K562 (cell line): ENCODE measurements at regions not wholly inside any gene's neighbourhood (a gene's known extent, or its start where the extent isn't known, plus 50 kb on each side); places are given as distances from the start of the nearest gene placed in this dataset.

Experiments
- ATAC-seq: fragments of 200-7000 bp; cut with Tn5 transposase; 3 replicates; pipeline ENCODE4 v1.9.1; 2020; ENCODE audit warnings: moderate library complexity
- BruUV-seq: library from RNA; stranded (reverse); fragments of 400-500 nt; replicated peaks from 2 replicates; lab custom pipeline; 2021; lab: Mats Ljungman, UMichigan
- CTCF ChIA-PET: fragments of 300-600 bp; formaldehyde crosslinking; extraction: SDS; loops from one replicate; lab custom pipeline; 2021; ENCODE audit warnings: low intra/inter-chr PET ratio; lab: Yijun Ruan, JAX
- POLR2A ChIA-PET: fragments of 300-600, 350-650 bp; sonication (Branson Sonifier 250); formaldehyde crosslinking; extraction: SDS; loops from one replicate; lab custom pipeline; 2021; ENCODE audit warnings: antibody characterized with exemption, inconsistent platforms; lab: Yijun Ruan, JAX
- DNase-seq, 4 experiments: peaks; one replicate each; pipeline versions ENCODE4 v3.0.0 to v3.0.0-alpha.2; 2011 to 2018; ENCODE audit warnings: low spot score in 3 of 4, mixed read lengths in 3 of 4; ENCODE audit errors: extremely low read depth in 1 of 4
- FAIRE-seq: peaks from 2 replicates; lab custom pipeline; 2011; peaks lifted over from hg19 to GRCh38; lab: Jason Lieb, UNC
- H2AFZ ChIP-seq: 2 replicates; pipeline ENCODE4 v1.6.0; 2011; ENCODE audit warnings: low read depth, low read length, control low read depth, inconsistent platforms
- H3K27ac ChIP-seq: fragments of 200-600 bp; 3 replicates; pipeline ENCODE4 v1.8.0; 2011; ENCODE audit warnings: low read depth, mild to moderate bottlenecking, control low read depth, inconsistent platforms, low read length, moderate library complexity, mixed read lengths; ENCODE audit errors: extremely low read depth
- H3K27me3 ChIP-seq, 2 experiments: fragments of 300-600 bp in 1 of 2; 2 replicates in 1 of 2; 3 replicates in 1 of 2; pipeline versions ENCODE4 v1.6.0 to v1.8.0; 2011; ENCODE audit warnings: inconsistent platforms in 2 of 2, low read length in 2 of 2, mild to moderate bottlenecking in 1 of 2, mixed read lengths in 1 of 2, moderate library complexity in 1 of 2; ENCODE audit not compliant: control insufficient read depth in 2 of 2, insufficient read depth in 2 of 2
- H3K36me3 ChIP-seq: fragments of 300-600 bp; 3 replicates; pipeline ENCODE4 v1.8.0; 2011; ENCODE audit warnings: mild to moderate bottlenecking, low read length, inconsistent platforms; ENCODE audit not compliant: control insufficient read depth, insufficient read depth
- H3K4me1 ChIP-seq, 2 experiments: fragments of 200-600 bp in 1 of 2; replicated peaks in 1 of 2; 2 replicates in 1 of 2; 3 replicates in 1 of 2; pipeline versions ENCODE4 v1.5.1 to v1.8.0; 2011; ENCODE audit warnings: inconsistent platforms in 2 of 2, low read length in 2 of 2, mild to moderate bottlenecking in 1 of 2, mixed read lengths in 1 of 2, moderate library complexity in 1 of 2; ENCODE audit not compliant: control insufficient read depth in 2 of 2, insufficient read depth in 2 of 2
- H3K4me2 ChIP-seq: 2 replicates; pipeline ENCODE4 v1.6.1; 2011; ENCODE audit warnings: low read length, control low read depth, inconsistent platforms, mixed read lengths; ENCODE audit not compliant: insufficient read depth
- H3K4me3 ChIP-seq: fragments of 200-600 bp; sonication (generic), shearing (Covaris generic); 2 replicates; pipeline ENCODE4 v1.5.1; 2016; ENCODE audit warnings: control low read depth, inconsistent platforms
- H3K79me2 ChIP-seq: fragments of 200-600 bp; 3 replicates; pipeline ENCODE4 v1.8.0; 2011; ENCODE audit warnings: low read length, inconsistent platforms; ENCODE audit not compliant: control insufficient read depth, insufficient read depth
- H3K9ac ChIP-seq, 2 experiments: 2 replicates each; pipeline versions ENCODE4 v1.6.0 to v1.6.1; 2011; ENCODE audit warnings: low read depth in 2 of 2, low read length in 2 of 2, control low read depth in 1 of 2, inconsistent platforms in 1 of 2, mild to moderate bottlenecking in 1 of 2, mixed read lengths in 1 of 2; ENCODE audit not compliant: insufficient read depth in 1 of 2
- H3K9me1 ChIP-seq: one replicate; pipeline ENCODE4 v1.6.0; 2011; ENCODE audit warnings: inconsistent platforms, mild to moderate bottlenecking, low read length, moderate library complexity; ENCODE audit not compliant: control insufficient read depth, insufficient read depth
- H3K9me3 ChIP-seq: replicated peaks from 2 replicates; pipeline ENCODE4 v1.5.1; 2011; ENCODE audit warnings: low read depth, low read length, inconsistent platforms; ENCODE audit not compliant: control insufficient read depth, insufficient read depth
- H4K20me1 ChIP-seq: replicated peaks from 2 replicates; pipeline ENCODE4 v1.6.1; 2011; ENCODE audit warnings: low read length, inconsistent platforms, mixed read lengths; ENCODE audit not compliant: control insufficient read depth, insufficient read depth
- ARNT ChIP-seq, 2 experiments: fragments of 450-650 bp; IDR thresholded peaks; 2 replicates each; pipeline ENCODE4 v1.6.1; 2016; ENCODE audit warnings: mild to moderate bottlenecking in 1 of 2
- E4F1 ChIP-seq: fragments of 250-450 bp; sonication (Bioruptor Pico); IDR thresholded peaks from 2 replicates; pipeline ENCODE4 v1.5.0; 2021; ENCODE audit warnings: mild to moderate bottlenecking, borderline replicate concordance
- MCM2 ChIP-seq: fragments of 450-650 bp; IDR thresholded peaks from 2 replicates; pipeline ENCODE4 v1.6.1; 2017; ENCODE audit warnings: low read depth, mild to moderate bottlenecking
- MITF ChIP-seq: IDR thresholded peaks from 2 replicates; pipeline ENCODE4 v1.6.1; 2014; ENCODE audit warnings: antibody characterized with exemption
- MTA3 ChIP-seq: fragments of 450-650 bp; formaldehyde crosslinking; IDR thresholded peaks from 2 replicates; pipeline ENCODE4 v1.6.1; 2017; ENCODE audit warnings: mild to moderate bottlenecking, borderline replicate concordance
- SREBF2 ChIP-seq: sonication (generic); formaldehyde crosslinking; IDR thresholded peaks from 2 replicates; pipeline ENCODE4 v1.4.0; 2020; ENCODE audit warnings: mild to moderate bottlenecking, missing genetic modification reagents
- THRAP3 ChIP-seq: fragments of 450-650 bp; IDR thresholded peaks from 2 replicates; pipeline ENCODE4 v1.6.1; 2016; ENCODE audit warnings: mild to moderate bottlenecking, inconsistent platforms, borderline replicate concordance
- XRCC4 ChIP-seq: IDR thresholded peaks from one replicate; pipeline ENCODE4 v1.6.1; 2011; ENCODE audit not compliant: insufficient read depth, insufficient read length; ENCODE audit errors: extremely low read depth
- WGBS: fragments of 100-300 bp; shearing (Covaris generic); methylation state at CpG from one replicate; pipeline ENCODE4 v1.1.6; 2016; ENCODE audit warnings: low coverage, mixed read lengths; ENCODE audit not compliant: insufficient coverage; ENCODE audit errors: missing lambda C conversion rate; 5-methylcytosine and 5-hydroxymethylcytosine counted together
- in situ Hi-C: fragments of 300-500 bp; cut with MboI; formaldehyde crosslinking; loops from 4 replicates; pipeline ENCODE4 v1.15.0; 2018; ENCODE audit warnings: inconsistent platforms, mixed read lengths
- intact Hi-C: fragments of 100-400 bp; cut with micrococcal nuclease; formaldehyde crosslinking; loops from 2 replicates; pipeline ENCODE4 v1.14.2; 2022

- TF ChIP-seq E4F1 (CRISPR knock-in tag) (no peak), MTA3 (no peak), MITF (no peak), SREBF2 (CRISPR knock-in tag) (no peak), ARNT (IDR thresholded peaks at IDR 0.05) (no peak), XRCC4 (no peak), THRAP3 (no peak)
- TF ChIP-seq, all 486 proteins: peak for 0
Measured at GRCh38 chr2:60317034-60317386, 236.4 kb downstream of the BCL11A start (continued).

GRCh38 chr2:60316381-60317033, 236.9 kb downstream of the BCL11A start:
- no peak overlapping the region for H3K27ac ChIP-seq
- H2AFZ ChIP-seq: no peak overlapping the region
- H3K79me2 ChIP-seq: no peaks in the 10 kb centered on the region
- ATAC-seq (no peak), DNase-seq (no peak), FAIRE-seq (no peak)
- H3K27me3 ChIP-seq: 0 out of 5 replicates have a peak, but pooled peaks cover 2 to 4% of the 10 kb centered on the region in 2 experiments
- no peaks in the 10 kb centered on the region for H3K36me3 ChIP-seq
- ChIA-PET CTCF (no interaction called here), POLR2A (no interaction called here)
- H3K9me3 ChIP-seq: no peaks in the 10 kb centered on the region
- no peaks in the 10 kb centered on the region for H3K9me1 ChIP-seq
- in situ Hi-C loops (no loop called here), intact Hi-C loops (no loop called here)
- BruUV-seq: no TSS peak
- no peak overlapping the region for H3K4me3 ChIP-seq
- no peaks in the 10 kb centered on the region for H3K4me1 ChIP-seq
- no peak overlapping the region for H3K4me2 ChIP-seq
- WGBS: 0% methylated on average over 7 of the region's 7 CpGs
- H4K20me1 ChIP-seq: no peaks in the 10 kb centered on the region
- no peak for TF ChIP-seq MCM2
- H3K9ac ChIP-seq: no peak overlapping the region
